ENCODE measurements at regions not wholly inside any gene's neighbourhood (a gene's known extent, or its start where the extent isn't known, plus 50 kb on each side); places are given as distances from the start of the nearest gene placed in this dataset.

- DNase-seq (ENCODE audit: low read depth) = no peak
Measured at GRCh38 chr2:217409949-217410680, 550.3 kb upstream of the TNP1 start.

- no peak for DNase-seq (ENCODE audit: low read depth)
Measured at GRCh38 chr2:217407362-217407761, 547.5 kb upstream of the TNP1 start.

- no peak for DNase-seq (ENCODE audit: low read depth)
Measured at GRCh38 chr2:217404236-217404760, 544.4 kb upstream of the TNP1 start.

DNA sequence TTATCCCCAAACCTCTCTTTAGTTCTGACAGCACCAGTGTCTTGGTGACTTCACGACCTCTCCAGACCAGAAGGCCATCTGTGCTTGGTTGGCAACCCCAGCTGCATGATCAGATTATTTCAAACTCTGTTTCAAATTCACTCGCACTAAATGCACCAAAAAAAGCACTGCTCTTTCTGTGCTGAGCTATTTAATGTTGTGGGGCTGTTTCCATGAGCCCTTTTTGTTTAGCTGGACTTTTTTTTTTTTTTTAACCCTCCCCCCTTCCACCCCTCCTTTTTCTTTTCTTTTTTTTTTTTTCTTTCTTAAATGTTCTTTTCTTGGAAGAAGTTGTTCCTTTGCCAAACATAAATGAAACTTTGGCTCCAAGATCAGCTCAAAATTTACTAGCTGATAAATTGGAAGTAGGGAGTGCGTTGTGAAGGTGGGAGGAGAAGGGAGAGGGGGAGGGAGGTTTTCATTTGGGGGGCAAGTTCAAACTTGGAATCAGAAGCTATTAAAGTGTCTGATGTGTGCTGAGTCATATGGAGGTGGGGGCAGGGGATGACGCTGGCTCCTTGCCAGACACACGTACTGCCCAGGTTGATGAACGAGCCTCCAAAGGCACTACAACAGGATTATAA, 543.0 kb upstream of the TNP1 start:
- DNase-seq (ENCODE audit: low read depth) = no peak

DNA sequence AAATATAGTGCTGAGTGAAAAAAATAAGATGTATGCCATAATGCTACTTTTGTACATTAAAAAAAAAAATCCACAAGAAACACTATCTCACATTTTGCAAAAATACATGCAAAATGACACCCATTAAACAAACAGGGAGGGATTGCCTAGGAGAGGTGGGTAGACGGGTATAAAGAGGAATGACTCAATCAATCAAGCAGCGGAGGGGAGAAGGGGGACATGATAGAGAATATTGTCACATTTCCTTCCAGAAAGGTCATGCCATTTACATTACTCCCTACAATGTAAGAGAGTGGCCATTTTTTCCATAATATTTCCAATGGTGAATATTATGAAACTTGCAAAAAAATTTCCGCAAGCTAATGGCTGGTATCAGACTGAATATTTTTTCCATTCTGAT, 542.3 kb upstream of the TNP1 start:
- no peak for DNase-seq (ENCODE audit: low read depth)

GRCh38 chr2:217399291-217399690, 539.4 kb upstream of the TNP1 start:
- no peak for DNase-seq (ENCODE audit: low read depth)

DNA sequence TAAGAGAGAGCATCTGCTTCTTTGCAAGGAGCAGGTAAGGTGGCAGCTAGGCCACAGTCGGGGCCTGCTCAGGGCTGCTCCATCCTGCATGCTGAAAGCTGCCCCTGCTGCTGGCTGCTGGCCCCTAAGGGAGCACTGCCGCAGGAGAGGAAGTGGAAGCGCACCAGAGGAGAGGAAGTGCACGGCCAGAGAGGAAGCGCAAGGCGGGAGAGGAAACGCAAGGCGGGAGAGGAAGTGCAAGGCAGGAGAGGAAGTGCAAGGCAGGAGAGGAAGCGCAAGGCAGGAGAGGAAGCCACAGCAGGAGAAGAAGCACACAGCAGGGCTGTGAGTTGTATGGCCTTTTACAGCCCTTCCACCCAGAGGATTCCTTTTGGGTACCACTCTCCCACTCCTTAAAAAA, 539.0 kb upstream of the TNP1 start:
- no peak for DNase-seq (ENCODE audit: low read depth)

- no peak for DNase-seq (ENCODE audit: low read depth)
Measured at GRCh38 chr2:217398101-217398500, 538.2 kb upstream of the TNP1 start.

GRCh38 chr2:217396586-217396985, 536.7 kb upstream of the TNP1 start:
- no peak for DNase-seq (ENCODE audit: low read depth)

DNA sequence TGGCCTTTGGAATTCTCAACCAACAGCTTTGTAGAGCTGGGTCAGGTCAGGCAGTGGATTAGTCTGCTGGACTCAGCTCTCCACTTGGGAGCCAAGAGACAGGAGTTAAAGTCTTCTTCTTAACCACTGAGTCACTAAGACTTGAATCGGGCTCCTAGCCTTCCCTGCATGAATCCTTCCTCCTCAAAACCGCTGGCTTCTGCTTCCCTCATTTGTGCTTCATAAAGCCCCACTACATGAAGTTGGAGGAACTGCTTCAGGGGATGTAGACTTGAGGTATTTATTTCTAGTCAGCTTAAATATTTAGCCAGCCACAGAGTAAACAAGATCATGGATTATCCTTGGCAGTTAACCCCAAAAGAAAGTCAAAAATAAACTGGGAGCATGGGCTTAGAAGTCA, 536.3 kb upstream of the TNP1 start:
- DNase-seq (ENCODE audit: low read depth) = no peak

- DNase-seq (ENCODE audit: low read depth) = no peak
Measured at GRCh38 chr2:217394510-217395351, 534.9 kb upstream of the TNP1 start.

DNA sequence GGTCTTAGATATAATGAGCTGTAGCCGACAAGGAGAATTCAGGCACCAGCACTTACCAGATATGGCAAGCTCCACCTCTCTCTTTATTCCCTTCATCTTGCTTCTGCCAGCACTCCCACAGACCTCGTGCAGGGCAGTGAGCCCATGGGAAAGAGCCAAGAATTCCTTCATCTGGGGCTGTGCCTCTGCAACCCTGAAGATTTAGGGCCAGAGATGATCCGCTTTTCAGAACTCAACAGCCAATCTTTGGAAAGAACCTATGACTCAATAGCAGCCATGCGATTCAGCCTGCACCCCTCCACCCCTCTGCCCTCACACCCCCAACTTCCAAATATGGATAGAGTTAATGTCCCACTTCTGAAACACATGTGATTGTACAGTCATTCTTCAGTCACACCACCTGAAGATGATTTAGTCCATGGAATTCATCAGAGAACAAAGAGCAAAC, 533.7 kb upstream of the TNP1 start:
- DNase-seq (ENCODE audit: low read depth) = no peak

GRCh38 chr2:217392930-217393584, 533.2 kb upstream of the TNP1 start:
- no peak for DNase-seq (ENCODE audit: low read depth)

GRCh38 chr2:217387776-217388387, 528.0 kb upstream of the TNP1 start:
- DNase-seq (ENCODE audit: low read depth) = no peak

DNA sequence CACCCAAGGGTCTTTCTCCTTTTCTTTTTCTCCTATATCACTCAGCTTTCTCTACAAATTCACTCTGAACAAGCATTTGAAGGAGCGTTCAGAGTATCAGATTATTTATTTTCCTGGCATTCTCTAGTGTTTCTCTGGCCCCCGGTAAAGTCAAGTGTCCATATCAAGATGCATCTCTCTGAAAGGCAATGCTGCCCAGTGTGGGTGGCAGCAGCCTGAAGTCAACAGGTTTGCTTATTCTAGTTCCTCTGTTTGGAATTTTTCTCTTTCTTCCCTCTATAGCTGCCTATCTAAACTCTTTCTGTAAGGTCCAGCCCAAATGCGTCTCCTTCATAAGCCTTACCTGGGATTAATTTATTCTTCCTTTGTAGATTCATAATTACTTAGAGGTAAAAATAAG, 526.2 kb upstream of the TNP1 start:
- DNase-seq (ENCODE audit: low read depth) = no peak

DNA sequence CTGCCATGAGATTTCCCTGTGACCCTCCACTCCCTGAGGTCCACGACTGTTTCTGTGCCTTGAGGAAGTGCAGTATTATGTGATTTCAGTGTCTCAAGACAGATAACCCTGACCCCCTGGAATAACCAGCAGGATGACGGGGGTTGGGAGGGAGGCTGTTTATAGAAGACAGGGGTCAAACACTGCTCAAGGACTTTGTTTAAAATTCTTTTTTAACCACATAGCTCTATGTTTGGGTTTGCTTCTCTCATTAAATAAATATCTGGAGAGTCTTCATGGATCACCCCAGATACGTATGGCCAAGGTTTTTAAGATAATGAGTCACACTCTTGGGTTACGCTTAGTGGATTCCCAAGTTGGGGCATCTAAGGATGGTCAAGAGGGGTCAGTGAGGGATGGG, 523.8 kb upstream of the TNP1 start:
- no peak for DNase-seq (ENCODE audit: low read depth)

DNA sequence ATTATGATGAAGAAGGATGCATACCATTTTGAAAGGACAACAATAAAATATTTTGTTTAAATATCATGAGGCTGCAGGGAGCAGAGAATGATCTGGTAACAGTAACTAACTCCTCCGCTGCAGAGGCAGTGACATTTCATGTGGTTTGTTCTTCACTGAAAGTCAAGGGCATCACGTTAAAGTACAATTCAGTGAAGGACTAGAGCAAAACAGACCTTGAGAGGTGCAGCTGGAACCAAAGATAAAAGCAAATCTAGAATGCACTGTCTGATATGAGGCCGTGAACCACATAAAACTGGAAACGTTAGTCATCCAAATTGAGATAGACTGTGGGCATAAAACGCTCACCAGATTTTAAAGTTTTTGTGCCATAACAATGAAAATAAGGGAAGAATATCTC, 522.9 kb upstream of the TNP1 start:
- no peak for DNase-seq (ENCODE audit: low read depth)

GRCh38 chr2:217379807-217380206, 519.9 kb upstream of the TNP1 start:
- DNase-seq (ENCODE audit: low read depth) = no peak

DNA sequence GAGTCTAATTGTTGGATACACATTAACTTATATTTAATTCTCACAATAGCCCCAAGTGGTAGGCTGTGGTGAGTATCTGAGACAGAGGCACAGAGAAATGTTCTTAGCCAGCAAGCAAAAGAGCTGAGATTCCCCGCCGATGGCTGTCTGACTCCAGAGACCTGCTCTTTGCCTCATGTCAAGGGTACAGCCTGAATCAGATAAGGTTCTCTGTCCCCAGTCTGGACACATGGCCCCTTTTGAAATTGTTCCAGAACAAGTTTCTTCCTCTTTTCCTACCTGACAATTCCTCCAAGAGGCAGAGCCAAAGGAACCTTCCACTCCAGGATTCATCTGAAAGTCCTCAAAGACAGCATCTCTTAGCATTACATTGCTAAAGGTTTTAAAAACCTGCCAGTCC, 512.9 kb upstream of the TNP1 start:
- no peak for DNase-seq (ENCODE audit: low read depth)

- DNase-seq (ENCODE audit: low read depth) = no peak
Measured at GRCh38 chr2:217371781-217372213, 511.9 kb upstream of the TNP1 start.

DNA sequence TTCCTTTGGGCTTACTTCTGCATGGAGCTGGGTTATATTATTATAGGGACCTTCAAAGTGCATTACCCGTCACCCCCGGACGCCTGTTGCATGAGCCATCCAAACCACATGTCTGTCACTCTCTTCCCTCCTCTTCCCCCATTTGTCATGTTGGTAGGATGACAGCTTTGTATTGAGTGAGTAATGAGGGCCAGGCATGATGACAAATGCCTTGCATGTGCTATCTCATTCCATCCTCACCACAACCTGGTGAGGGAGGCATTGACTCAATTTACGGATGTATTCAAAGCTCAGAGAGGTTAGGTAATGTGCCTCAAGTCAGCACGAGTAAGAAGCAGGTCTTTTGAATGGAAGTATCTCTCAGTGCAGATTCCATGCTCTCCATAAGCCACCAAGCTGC, 510.5 kb upstream of the TNP1 start:
- peak; percentile 6 for DNase-seq (ENCODE audit: low read depth)

GRCh38 chr2:217367464-217367863, 507.6 kb upstream of the TNP1 start:
- DNase-seq (ENCODE audit: low read depth) = no peak
